HEK293 (cell line): ENCODE measurements at regions not wholly inside any gene's neighbourhood (a gene's known extent, or its start where the extent isn't known, plus 50 kb on each side); places are given as distances from the start of the nearest gene placed in this dataset.

ENCODE experiments used
- CTCF ChIA-PET: fragments of 350-600 bp; formaldehyde crosslinking; extraction: SDS; loops from one replicate; lab custom pipeline; 2021; ENCODE audit warnings: antibody characterized with exemption; lab: Yijun Ruan, JAX
- POLR2A ChIA-PET: fragments of 300-600 bp; formaldehyde crosslinking; extraction: SDS; loops from one replicate; lab custom pipeline; 2020; ENCODE audit warnings: antibody characterized with exemption, inconsistent platforms; lab: Yijun Ruan, JAX
- H3K27ac ChIP-seq: fragments of 200-500 bp; sonication (Bioruptor generic); 2 replicates; pipeline ENCODE4 v1.5.1; 2014; ENCODE audit warnings: low read depth, low read length, control low read depth, inconsistent platforms; ENCODE audit errors: extremely low read depth
- H3K36me3 ChIP-seq, 2 experiments: fragments of 200-500 bp in 1 of 2; sonication (Bioruptor generic) in 1 of 2; 1 replicate in 1 of 2; 2 replicates in 1 of 2; pipeline ENCODE4 v1.5.1; 2014 to 2017; ENCODE audit warnings: inconsistent platforms in 2 of 2, low read length in 2 of 2; ENCODE audit not compliant: control insufficient read depth in 2 of 2, insufficient read depth in 1 of 2
- H3K4me1 ChIP-seq: fragments of 200-500 bp; sonication (Bioruptor generic); 2 replicates; pipeline ENCODE4 v1.5.1; 2014; ENCODE audit warnings: mild to moderate bottlenecking, low read length, inconsistent platforms; ENCODE audit not compliant: control insufficient read depth, insufficient read depth
- H3K4me3 ChIP-seq: 2 replicates; pipeline ENCODE4 v1.5.1; 2011; ENCODE audit warnings: low read depth, mild to moderate bottlenecking, control low read depth, low read length, moderate library complexity
- H3K9me3 ChIP-seq: fragments of 200-500 bp; sonication (Bioruptor generic); 2 replicates; pipeline ENCODE4 v1.5.1; 2014; ENCODE audit warnings: low read depth, low read length, inconsistent platforms; ENCODE audit not compliant: control insufficient read depth, insufficient read depth
- EGR2 ChIP-seq: fragments of 450-650 bp; formaldehyde crosslinking; IDR thresholded peaks from 2 replicates; pipeline ENCODE4 v1.5.1; 2016; ENCODE audit warnings: low read depth, missing biosample characterization, missing genetic modification characterization
- GFI1B ChIP-seq: fragments of 450-650 bp; formaldehyde crosslinking; IDR thresholded peaks from 2 replicates; pipeline ENCODE4 v1.5.1; 2016; ENCODE audit warnings: missing biosample characterization, missing genetic modification characterization
- HOXC10 ChIP-seq: sonication (generic); formaldehyde crosslinking; IDR thresholded peaks from 2 replicates; pipeline ENCODE4 v1.8.1; 2023; ENCODE audit warnings: mild to moderate bottlenecking, missing genetic modification reagents
- MEIS1 ChIP-seq: sonication (generic); formaldehyde crosslinking; IDR thresholded peaks from 2 replicates; pipeline ENCODE4 v1.8.1; 2022; ENCODE audit warnings: missing genetic modification reagents, mild to moderate bottlenecking, borderline replicate concordance
- PRDM1 ChIP-seq: fragments of 450-650 bp; formaldehyde crosslinking; IDR thresholded peaks from 2 replicates; pipeline ENCODE4; 2016; ENCODE audit warnings: missing biosample characterization, missing genetic modification characterization
- YY1 ChIP-seq: fragments of 450-650 bp; formaldehyde crosslinking; IDR thresholded peaks from 2 replicates; pipeline ENCODE4 v1.5.1; 2018; ENCODE audit warnings: missing biosample characterization, missing genetic modification characterization
- ZBTB7A ChIP-seq: fragments of 450-650 bp; formaldehyde crosslinking; IDR thresholded peaks from 2 replicates; pipeline ENCODE4 v1.5.1; 2016; ENCODE audit warnings: low read depth, missing biosample characterization, missing genetic modification characterization
- ZFHX2 ChIP-seq: fragments of 450-650 bp; formaldehyde crosslinking; conservative IDR thresholded peaks from 2 replicates; pipeline ENCODE4 v1.5.1; 2016; ENCODE audit warnings: missing biosample characterization, missing genetic modification characterization
- ZNF10 ChIP-seq: fragments of 450-650 bp; formaldehyde crosslinking; IDR thresholded peaks from 2 replicates; pipeline ENCODE4 v1.5.1; 2017; ENCODE audit warnings: missing biosample characterization, missing genetic modification characterization
- ZNF121 ChIP-seq: fragments of 450-650 bp; formaldehyde crosslinking; IDR thresholded peaks from 2 replicates; pipeline ENCODE4 v1.5.1; 2016; ENCODE audit warnings: missing biosample characterization, missing genetic modification characterization
- ZNF132 ChIP-seq: fragments of 450-650 bp; formaldehyde crosslinking; IDR thresholded peaks from 2 replicates; pipeline ENCODE4 v1.5.1; 2017; ENCODE audit warnings: missing biosample characterization, missing genetic modification characterization, borderline replicate concordance
- ZNF19 ChIP-seq: fragments of 450-650 bp; formaldehyde crosslinking; IDR thresholded peaks from 2 replicates; pipeline ENCODE4; 2016; ENCODE audit warnings: missing biosample characterization, missing genetic modification characterization, low read depth
- ZNF2 ChIP-seq: fragments of 450-650 bp; formaldehyde crosslinking; IDR thresholded peaks from 2 replicates; pipeline ENCODE4 v1.5.1; 2016; ENCODE audit warnings: missing biosample characterization, missing genetic modification characterization
- ZNF211 ChIP-seq: fragments of 450-650 bp; formaldehyde crosslinking; IDR thresholded peaks from 2 replicates; pipeline ENCODE4 v1.5.1; 2016; ENCODE audit warnings: low read depth, missing biosample characterization, missing genetic modification characterization
- ZNF221 ChIP-seq: fragments of 450-650 bp; formaldehyde crosslinking; IDR thresholded peaks from 2 replicates; pipeline ENCODE4 v1.5.1; 2017; ENCODE audit warnings: missing biosample characterization, missing genetic modification characterization, borderline replicate concordance
- ZNF266 ChIP-seq: fragments of 450-650 bp; formaldehyde crosslinking; IDR thresholded peaks from 2 replicates; pipeline ENCODE4 v1.5.1; 2016; ENCODE audit warnings: missing biosample characterization, missing genetic modification characterization, low read depth
- ZNF274 ChIP-seq, 2 experiments: fragments of 200-500 bp in 1 of 2; fragments of 450-650 bp in 1 of 2; sonication (Bioruptor generic) in 1 of 2; formaldehyde crosslinking in 1 of 2; IDR thresholded peaks; 2 replicates each; pipeline versions ENCODE4 v1.5.1 to v1.6.1; 2014 to 2016; ENCODE audit warnings: borderline replicate concordance in 1 of 2, inconsistent platforms in 1 of 2, low read length in 1 of 2, missing biosample characterization in 1 of 2, missing genetic modification characterization in 1 of 2
- ZNF391 ChIP-seq: fragments of 450-650 bp; formaldehyde crosslinking; IDR thresholded peaks from 2 replicates; pipeline ENCODE4 v1.5.1; 2016; ENCODE audit warnings: low read depth, missing biosample characterization, missing genetic modification characterization, borderline replicate concordance
- ZNF404 ChIP-seq: fragments of 450-650 bp; formaldehyde crosslinking; IDR thresholded peaks from 2 replicates; pipeline ENCODE4 v1.5.1; 2017; ENCODE audit warnings: missing biosample characterization, missing genetic modification characterization
- ZNF529 ChIP-seq: fragments of 450-650 bp; formaldehyde crosslinking; IDR thresholded peaks from 2 replicates; pipeline ENCODE4 v1.5.1; 2017; ENCODE audit warnings: missing genetic modification characterization, missing biosample characterization; ENCODE audit not compliant: insufficient replicate concordance
- ZNF555 ChIP-seq: fragments of 450-650 bp; formaldehyde crosslinking; conservative IDR thresholded peaks from 2 replicates; pipeline ENCODE4 v1.5.1; 2017; ENCODE audit warnings: missing biosample characterization, mild to moderate bottlenecking, missing genetic modification characterization, inconsistent platforms
- ZNF626 ChIP-seq: fragments of 450-650 bp; sonication (Bioruptor Pico); formaldehyde crosslinking; IDR thresholded peaks from 2 replicates; pipeline ENCODE4 v1.5.1; 2018; ENCODE audit warnings: missing biosample characterization, missing genetic modification characterization, inconsistent platforms
- ZNF664 ChIP-seq: fragments of 450-650 bp; formaldehyde crosslinking; IDR thresholded peaks from 2 replicates; pipeline ENCODE4 v1.5.1; 2016; ENCODE audit warnings: missing biosample characterization, missing genetic modification characterization
- TF ChIP-seq, protein P1 (sequence below): fragments of 450-650 bp; formaldehyde crosslinking; IDR thresholded peaks from 2 replicates; pipeline ENCODE4 v1.5.1; 2016; ENCODE audit warnings: missing biosample characterization, missing genetic modification characterization
- TF ChIP-seq, protein P2 (sequence below): fragments of 450-650 bp; formaldehyde crosslinking; IDR thresholded peaks from 2 replicates; pipeline ENCODE4 v1.5.1; 2017; ENCODE audit warnings: missing biosample characterization, missing genetic modification characterization
- TF ChIP-seq, protein P3 (sequence below): fragments of 450-650 bp; formaldehyde crosslinking; IDR thresholded peaks from 2 replicates; pipeline ENCODE4 v1.5.1; 2016; ENCODE audit warnings: missing biosample characterization, missing genetic modification characterization, low read depth

DNA sequence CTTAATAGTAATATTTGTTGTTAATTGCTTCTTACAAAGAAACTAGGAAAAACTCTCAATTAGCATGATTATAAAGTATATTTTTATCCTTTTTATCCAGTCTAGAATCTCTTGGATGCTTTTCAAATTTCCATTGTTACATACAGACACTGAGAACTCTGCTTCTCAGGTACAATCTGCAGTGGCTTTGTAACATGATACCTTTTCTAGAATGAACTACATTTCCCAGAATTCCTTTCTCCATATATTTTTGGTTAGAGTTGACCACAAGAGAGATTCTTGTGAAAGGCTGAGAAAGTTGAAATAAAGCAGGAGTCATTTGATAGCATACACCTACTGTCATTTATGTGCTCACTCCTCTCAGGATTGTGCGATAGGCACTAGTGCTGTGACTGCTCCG lies 148.6 kb downstream of the SLITRK6 start:
- POLR2A ChIA-PET: no interaction called here
- Histone ChIP-seq H3K36me3 (no peaks in the 10 kb centered on the region), H3K27ac (no peak overlapping the region), H3K4me1 (no peaks in the 10 kb centered on the region), H3K9me3 (no peaks in the 10 kb centered on the region), H3K4me3 (no peak overlapping the region)
- TF ChIP-seq ZBTB7A: no peak
- TF ChIP-seq ZNF266 (tag by site-specific recombination): no peak
- TF ChIP-seq ZNF404 (tag by site-specific recombination): no peak
- no peak for TF ChIP-seq ZNF274 (IDR thresholded peaks at IDR 0.05; ENCODE audit: low read length)
- TF ChIP-seq ZNF274 (tag by site-specific recombination; IDR thresholded peaks at IDR 0.05; ENCODE audit: borderline replicate concordance): no peak
- TF ChIP-seq, protein P1, sequence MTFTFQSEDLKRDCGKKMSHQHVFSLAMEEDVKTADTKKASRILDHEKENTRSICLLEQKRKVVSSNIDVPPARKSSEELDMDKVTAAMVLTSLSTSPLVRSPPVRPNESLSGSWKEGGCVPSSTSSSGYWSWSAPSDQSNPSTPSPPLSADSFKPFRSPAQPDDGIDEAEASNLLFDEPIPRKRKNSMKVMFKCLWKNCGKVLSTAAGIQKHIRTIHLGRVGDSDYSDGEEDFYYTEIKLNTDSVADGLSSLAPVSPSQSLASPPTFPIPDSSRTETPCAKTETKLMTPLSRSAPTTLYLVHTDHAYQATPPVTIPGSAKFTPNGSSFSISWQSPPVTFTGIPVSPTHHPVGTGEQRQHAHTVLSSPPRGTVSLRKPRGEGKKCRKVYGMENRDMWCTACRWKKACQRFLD: no peak
- TF ChIP-seq ZNF211: no peak
- TF ChIP-seq, protein P2, sequence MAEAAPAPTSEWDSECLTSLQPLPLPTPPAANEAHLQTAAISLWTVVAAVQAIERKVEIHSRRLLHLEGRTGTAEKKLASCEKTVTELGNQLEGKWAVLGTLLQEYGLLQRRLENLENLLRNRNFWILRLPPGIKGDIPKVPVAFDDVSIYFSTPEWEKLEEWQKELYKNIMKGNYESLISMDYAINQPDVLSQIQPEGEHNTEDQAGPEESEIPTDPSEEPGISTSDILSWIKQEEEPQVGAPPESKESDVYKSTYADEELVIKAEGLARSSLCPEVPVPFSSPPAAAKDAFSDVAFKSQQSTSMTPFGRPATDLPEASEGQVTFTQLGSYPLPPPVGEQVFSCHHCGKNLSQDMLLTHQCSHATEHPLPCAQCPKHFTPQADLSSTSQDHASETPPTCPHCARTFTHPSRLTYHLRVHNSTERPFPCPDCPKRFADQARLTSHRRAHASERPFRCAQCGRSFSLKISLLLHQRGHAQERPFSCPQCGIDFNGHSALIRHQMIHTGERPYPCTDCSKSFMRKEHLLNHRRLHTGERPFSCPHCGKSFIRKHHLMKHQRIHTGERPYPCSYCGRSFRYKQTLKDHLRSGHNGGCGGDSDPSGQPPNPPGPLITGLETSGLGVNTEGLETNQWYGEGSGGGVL (tag by site-specific recombination): no peak
- no peak for TF ChIP-seq GFI1B
- no peak for TF ChIP-seq ZNF664
- TF ChIP-seq HOXC10: no peak
- TF ChIP-seq ZNF391: no peak
- CTCF ChIA-PET: no interaction called here

DNA sequence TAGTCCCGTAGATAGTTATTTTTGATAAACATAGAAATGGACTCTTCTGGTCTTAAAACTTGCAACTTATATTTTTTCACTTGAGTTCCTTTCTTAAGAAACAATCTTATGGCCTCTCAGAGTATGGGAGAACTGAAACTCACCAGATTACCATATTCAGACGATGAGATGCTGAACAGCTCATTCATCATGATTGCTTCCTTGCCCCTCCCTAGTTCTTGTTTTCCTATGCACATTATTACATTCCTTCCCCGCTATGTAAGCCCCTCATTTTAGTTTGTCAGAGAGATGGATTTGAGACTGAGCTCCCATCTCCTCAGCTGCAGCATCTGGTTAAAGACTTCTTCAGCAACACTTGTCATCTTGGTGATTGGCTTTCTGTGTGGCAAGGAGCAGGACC lies 158.5 kb downstream of the SLITRK6 start:
- Histone ChIP-seq H3K9me3 (no peaks in the 10 kb centered on the region), H3K27ac (no peak overlapping the region), H3K4me3 (no peak overlapping the region), H3K4me1 (no peaks in the 10 kb centered on the region), H3K36me3 (no peaks in the 10 kb centered on the region)
- CTCF ChIA-PET: interaction anchor here (0.7 kb wide), 1 partner anchor 283 kb away, joined by 3 read pairs; no protein-coding TSS in a partner anchor
- POLR2A ChIA-PET: no interaction called here
- no peak for TF ChIP-seq ZNF10
- TF ChIP-seq, protein P2 (tag by site-specific recombination): no peak
- no peak for TF ChIP-seq EGR2 (tag by site-specific recombination)
- TF ChIP-seq ZNF626 (tag by site-specific recombination): no peak
- no peak for TF ChIP-seq ZFHX2
- TF ChIP-seq, protein P3, sequence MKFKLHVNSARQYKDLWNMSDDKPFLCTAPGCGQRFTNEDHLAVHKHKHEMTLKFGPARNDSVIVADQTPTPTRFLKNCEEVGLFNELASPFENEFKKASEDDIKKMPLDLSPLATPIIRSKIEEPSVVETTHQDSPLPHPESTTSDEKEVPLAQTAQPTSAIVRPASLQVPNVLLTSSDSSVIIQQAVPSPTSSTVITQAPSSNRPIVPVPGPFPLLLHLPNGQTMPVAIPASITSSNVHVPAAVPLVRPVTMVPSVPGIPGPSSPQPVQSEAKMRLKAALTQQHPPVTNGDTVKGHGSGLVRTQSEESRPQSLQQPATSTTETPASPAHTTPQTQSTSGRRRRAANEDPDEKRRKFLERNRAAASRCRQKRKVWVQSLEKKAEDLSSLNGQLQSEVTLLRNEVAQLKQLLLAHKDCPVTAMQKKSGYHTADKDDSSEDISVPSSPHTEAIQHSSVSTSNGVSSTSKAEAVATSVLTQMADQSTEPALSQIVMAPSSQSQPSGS: no peak
- no peak for TF ChIP-seq ZNF2 (tag by site-specific recombination)
- no peak for TF ChIP-seq ZNF132 (tag by site-specific recombination)
- TF ChIP-seq ZNF221 (tag by site-specific recombination): no peak
- no peak for TF ChIP-seq YY1 (tag by site-specific recombination)
- no peak for TF ChIP-seq HOXC10
- TF ChIP-seq PRDM1 (tag by site-specific recombination): no peak
- no peak for TF ChIP-seq ZNF19 (tag by site-specific recombination)
- no peak for TF ChIP-seq ZNF555 (tag by site-specific recombination)
- TF ChIP-seq ZNF529 (tag by site-specific recombination): no peak
- no peak for TF ChIP-seq MEIS1
- TF ChIP-seq ZNF121 (tag by site-specific recombination): no peak
